ENCODE measurements at regions not wholly inside any gene's neighbourhood (a gene's known extent, or its start where the extent isn't known, plus 50 kb on each side); places are given as distances from the start of the nearest gene placed in this dataset.

- no peak for FAIRE-seq
Observed at GRCh38 chr20:48270885-48271284, 485.6 kb upstream of the SULF2 start.

GRCh38 chr20:48267860-48268633 lies 482.8 kb upstream of the SULF2 start:
- FAIRE-seq = no peak

More at GRCh38 chr20:48270885-48271284, 485.6 kb upstream of the SULF2 start:
- no peak for DNase-seq (ENCODE audit: extremely low spot score, insufficient read length, low read depth)

DNA sequence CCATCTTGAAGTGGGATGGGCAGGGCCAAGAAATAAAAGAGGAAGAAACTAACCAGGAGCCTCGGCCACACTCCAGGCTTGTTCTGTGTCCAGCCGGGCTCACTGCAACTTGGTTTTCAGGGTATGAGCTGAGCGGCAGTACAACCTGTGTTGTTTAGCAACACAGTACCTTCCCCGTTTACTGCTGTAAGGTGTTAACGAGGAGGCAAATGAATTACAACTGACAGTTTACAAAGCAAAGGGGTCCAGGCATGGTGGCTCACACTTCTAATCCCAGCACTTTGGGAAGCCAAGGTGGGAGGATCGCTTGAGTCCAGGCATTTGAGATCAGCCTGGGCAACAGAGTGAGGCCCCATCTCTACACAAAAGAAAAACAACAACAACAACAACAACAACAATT lies 481.3 kb upstream of the SULF2 start:
- FAIRE-seq (no peak), DNase-seq (ENCODE audit: extremely low spot score, insufficient read length, low read depth) (no peak)

More at GRCh38 chr20:48267860-48268633, 482.8 kb upstream of the SULF2 start:
- no peak for DNase-seq (ENCODE audit: extremely low spot score, insufficient read length, low read depth)

DNA sequence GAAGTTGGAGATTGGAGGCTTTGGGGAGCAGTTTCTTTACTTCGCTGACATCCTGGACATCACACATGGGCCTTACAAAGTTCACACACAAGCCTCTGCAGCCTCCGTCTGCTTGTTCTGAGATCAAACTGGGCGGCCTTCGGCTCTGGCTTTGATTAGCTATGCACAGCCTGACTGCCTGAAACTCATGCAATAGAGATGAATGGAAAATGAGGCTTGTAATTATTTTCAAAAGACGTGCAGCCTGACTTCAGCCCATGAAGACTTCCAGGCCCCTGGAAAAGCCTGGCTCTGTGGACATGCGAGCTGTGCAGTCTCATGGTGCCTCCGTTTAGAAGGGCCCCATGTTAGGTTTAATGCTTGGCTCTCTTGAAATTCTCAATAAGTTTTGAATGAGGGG lies 480.5 kb upstream of the SULF2 start:
- FAIRE-seq = no peak

DNA sequence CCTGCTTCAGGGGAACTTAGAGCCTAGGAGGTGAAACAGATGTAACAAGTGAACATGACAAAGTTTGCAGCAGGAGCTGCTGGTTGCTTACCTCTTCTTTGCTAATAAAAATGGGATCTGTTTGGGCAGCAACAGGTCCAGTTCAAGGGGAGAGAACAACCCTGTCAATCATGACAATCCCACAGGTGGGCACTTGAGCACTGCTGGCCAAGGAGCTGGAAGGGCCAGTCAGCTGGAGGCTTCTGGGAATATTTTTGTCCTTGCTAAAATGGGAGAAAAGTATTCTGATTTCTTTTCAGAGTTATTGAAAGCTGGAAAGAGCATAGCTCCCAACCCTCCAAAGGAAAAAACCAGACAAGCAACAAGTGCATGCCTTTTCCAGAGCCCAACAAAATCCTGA lies 477.7 kb upstream of the SULF2 start:
- FAIRE-seq = no peak
- no peak for DNase-seq (ENCODE audit: extremely low spot score, insufficient read length, low read depth)

More for the DNA sequence above, 480.5 kb upstream of the SULF2 start:
- no peak for DNase-seq (ENCODE audit: extremely low spot score, insufficient read length, low read depth)

GRCh38 chr20:48262466-48262865 lies 477.2 kb upstream of the SULF2 start:
- DNase-seq (ENCODE audit: extremely low spot score, insufficient read length, low read depth) (no peak), FAIRE-seq (no peak)

DNA sequence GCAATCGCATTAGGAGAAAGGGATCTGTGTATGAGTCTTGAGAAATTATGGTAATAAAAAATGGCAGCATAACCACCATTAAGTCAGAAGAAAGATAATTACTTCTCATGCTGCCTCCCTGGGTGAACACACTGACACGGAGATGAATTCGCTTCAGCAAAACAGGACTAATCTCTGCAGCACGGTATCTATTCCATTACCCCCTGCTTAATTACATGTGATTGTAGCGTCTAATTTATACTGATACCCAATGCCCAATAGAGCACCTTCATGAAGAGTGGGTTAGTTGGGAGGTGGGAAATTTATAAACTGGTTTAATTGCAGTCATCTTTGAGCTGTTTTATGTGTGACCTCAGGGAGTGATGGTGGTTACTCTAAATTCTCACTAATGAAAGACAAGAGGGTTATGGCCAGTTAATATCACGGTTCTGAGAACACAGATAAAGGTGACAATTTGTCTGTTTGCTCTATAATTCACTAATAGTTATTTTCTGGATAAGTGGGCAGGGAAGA lies 476.2 kb upstream of the SULF2 start:
- DNase-seq (ENCODE audit: extremely low spot score, insufficient read length, low read depth) (no peak), FAIRE-seq (no peak)

- DNase-seq (ENCODE audit: extremely low spot score, insufficient read length, low read depth) (no peak), FAIRE-seq (no peak)
Observed at GRCh38 chr20:48260129-48260756, 475.0 kb upstream of the SULF2 start.

DNA sequence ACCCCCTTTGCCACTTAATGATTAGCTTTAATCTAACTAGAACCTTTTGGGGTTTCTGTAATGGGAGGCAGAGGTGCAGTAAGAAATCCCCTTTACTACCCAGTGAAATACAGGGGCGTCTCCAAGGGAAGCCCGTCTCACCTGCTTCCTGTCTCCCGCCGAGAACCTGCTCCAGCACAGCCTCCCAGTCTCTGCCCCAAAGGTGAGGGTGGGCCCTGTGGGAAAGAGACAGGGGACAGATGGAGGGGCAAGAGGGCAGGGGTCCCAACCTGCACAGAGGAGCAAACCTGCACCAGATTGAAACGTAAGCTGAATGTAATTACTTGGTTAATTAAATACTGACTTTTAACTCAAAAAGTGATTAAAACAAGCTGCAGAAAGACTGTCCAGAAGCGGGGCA lies 474.2 kb upstream of the SULF2 start:
- FAIRE-seq (no peak), DNase-seq (ENCODE audit: extremely low spot score, insufficient read length, low read depth) (no peak)

- no peak for FAIRE-seq
- no peak for DNase-seq (ENCODE audit: extremely low spot score, insufficient read length, low read depth)
Observed at GRCh38 chr20:48257833-48258232, 472.6 kb upstream of the SULF2 start.

DNA sequence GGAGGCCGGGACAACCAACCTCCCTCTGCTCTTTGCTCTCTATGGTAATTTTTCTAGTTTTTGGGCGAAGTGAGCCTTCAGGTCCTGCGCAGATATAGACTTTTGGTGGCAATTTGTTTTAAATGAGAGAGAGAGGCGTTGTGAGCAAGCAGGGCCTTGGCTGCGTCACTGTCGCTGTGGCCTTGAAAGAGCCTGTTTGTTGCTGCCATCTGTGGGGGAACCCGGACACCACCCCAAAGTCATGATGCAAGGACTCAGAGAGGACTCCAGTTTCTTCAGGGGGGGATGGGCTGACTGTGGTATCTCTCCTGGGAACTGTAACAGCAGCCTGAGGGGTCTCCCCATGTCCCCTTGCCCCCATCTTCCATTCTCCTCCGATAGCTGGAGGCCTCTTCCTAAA lies 462.7 kb upstream of the SULF2 start:
- FAIRE-seq = no peak
- no peak for DNase-seq (ENCODE audit: extremely low spot score, insufficient read length, low read depth)

DNA sequence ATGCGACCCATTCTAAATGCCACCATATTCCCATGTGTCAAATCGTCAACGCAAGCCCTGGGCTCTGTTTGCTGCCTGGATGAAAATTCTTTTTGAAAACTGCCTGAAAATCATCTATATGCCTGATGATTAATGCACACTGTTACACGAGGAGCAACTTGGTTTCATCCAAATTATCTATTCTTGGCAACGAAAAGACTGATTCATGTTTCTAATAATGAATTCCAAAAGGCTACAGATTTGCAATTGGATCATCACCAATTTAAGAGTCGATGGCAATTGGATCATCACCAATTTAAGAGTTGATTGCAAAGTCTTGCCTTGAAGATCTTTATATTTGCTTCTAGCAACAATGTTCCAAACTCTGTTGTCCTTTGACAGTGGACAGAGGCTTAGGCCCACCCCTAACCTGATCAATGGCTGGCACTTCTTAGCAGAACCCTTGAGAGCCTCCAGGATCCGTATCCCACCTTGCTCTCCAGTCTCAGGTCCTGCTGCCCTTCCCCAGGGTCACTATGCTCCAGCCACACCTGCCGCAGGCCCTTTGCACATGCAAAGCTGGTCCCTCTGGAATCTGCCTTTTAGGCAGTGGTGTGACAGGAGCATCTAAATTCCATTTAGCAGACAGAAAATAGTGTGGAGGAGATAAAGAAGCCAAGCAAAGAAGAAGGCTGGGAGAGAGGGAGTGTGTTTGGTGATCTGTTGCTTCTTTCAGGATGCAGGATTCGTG lies 460.9 kb upstream of the SULF2 start:
- no peak for FAIRE-seq
- no peak for DNase-seq (ENCODE audit: extremely low spot score, insufficient read length, low read depth)

GRCh38 chr20:48242623-48243022 lies 457.3 kb upstream of the SULF2 start:
- no peak for DNase-seq (ENCODE audit: extremely low spot score, insufficient read length, low read depth)
- FAIRE-seq = no peak

GRCh38 chr20:48241482-48241881 lies 456.2 kb upstream of the SULF2 start:
- FAIRE-seq = no peak
- no peak for DNase-seq (ENCODE audit: extremely low spot score, insufficient read length, low read depth)

- no peak for FAIRE-seq
- DNase-seq (ENCODE audit: extremely low spot score, insufficient read length, low read depth) = no peak
Observed at GRCh38 chr20:48238781-48239180, 453.5 kb upstream of the SULF2 start.

GRCh38 chr20:48238326-48238725 lies 453.0 kb upstream of the SULF2 start:
- FAIRE-seq (no peak), DNase-seq (ENCODE audit: extremely low spot score, insufficient read length, low read depth) (no peak)

- no peak for DNase-seq (ENCODE audit: extremely low spot score, insufficient read length, low read depth)
- no peak for FAIRE-seq
Observed at GRCh38 chr20:48236000-48236970, 451.0 kb upstream of the SULF2 start.

DNA sequence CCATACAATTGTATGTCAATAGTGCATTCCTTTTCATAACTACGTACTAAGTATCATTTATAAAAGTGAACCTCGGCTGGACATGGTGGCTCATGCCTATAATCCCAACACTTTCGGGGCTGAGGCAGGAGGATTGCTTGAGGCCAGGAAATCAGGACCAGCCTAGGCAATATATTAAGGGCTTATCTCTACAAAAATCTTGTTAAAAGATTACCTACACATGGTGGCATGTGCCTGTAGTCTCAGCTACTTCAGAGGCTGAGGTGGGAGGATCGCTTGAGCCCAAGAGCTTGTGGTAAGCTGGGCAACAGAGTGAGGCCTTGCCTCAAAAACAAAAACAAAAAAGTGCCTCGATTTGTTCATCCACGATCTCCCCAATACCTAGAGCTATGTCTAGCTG lies 449.7 kb upstream of the SULF2 start:
- DNase-seq (ENCODE audit: extremely low spot score, insufficient read length, low read depth) (no peak), FAIRE-seq (no peak)

GRCh38 chr20:48231253-48231930 lies 446.1 kb upstream of the SULF2 start:
- FAIRE-seq = no peak

More at GRCh38 chr20:48231253-48231930, 446.1 kb upstream of the SULF2 start:
- DNase-seq (ENCODE audit: extremely low spot score, insufficient read length, low read depth) = no peak

Measured in GM18507 (cell line).